ENCODE measurements at regions not wholly inside any gene's neighbourhood (a gene's known extent, or its start where the extent isn't known, plus 50 kb on each side); places are given as distances from the start of the nearest gene placed in this dataset.
A peak's percentile ranks its signal among the peaks of the same experiment; 100 is the strongest.

DNA sequence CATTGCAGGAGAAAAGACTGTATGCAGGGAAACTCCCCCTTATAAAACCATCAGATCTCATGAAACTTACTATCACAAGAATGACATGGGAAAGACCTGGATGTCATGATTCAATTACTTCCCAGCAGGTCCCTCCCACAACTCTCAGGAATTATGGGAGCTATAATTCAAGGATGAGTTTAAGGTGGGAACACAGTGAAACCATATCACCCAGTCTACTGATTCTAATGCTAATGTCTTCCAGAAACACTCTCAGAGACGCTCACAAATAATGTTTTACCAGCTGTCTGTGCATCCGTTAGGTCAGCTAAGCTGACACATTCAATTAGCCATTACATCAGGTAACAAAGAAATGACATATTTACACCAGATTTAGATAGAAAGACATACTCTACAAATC, 637.9 kb downstream of the NLGN4Y start:
- H2AFZ ChIP-seq (ENCODE audit: low read length, unreplicated experiment): no peak overlapping the region
- no peaks in the 10 kb centered on the region for H3K36me3 ChIP-seq (ENCODE audit: insufficient read depth, low read length)
- H3K79me2 ChIP-seq (ENCODE audit: control insufficient read depth, insufficient read depth, low read length, unreplicated experiment): no peaks in the 10 kb centered on the region
- H3K4me3 ChIP-seq (ENCODE audit: low read depth, low read length): no peak overlapping the region
- no peaks in the 10 kb centered on the region for H3K27me3 ChIP-seq (ENCODE audit: insufficient read depth, low read length)
- H3K4me1 ChIP-seq (ENCODE audit: control insufficient read depth, insufficient read depth, low read length, unreplicated experiment): no peaks in the 10 kb centered on the region
- no peak overlapping the region for H3K27ac ChIP-seq (ENCODE audit: low read depth, low read length)

DNA sequence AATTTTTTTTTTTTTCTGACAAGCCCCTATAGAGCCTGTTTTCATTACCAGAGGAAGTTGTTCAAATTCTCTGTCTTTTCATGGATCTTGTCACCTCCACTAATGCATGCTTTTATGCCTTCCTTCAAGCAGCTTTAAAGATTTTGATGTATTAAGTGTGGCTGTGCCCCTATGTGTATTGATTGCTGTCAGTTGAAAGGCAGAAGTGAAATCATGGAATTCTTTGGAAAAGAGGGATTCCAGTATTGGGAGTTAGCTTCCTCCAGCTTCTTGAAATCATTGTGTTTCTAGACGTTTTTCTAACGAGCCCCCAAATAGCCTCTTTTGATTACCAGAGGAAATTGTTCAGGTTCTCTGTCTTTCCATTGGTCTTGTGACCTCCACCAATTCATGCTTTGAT, 655.6 kb downstream of the NLGN4Y start:
- H3K27ac ChIP-seq (ENCODE audit: low read depth, low read length): no peak overlapping the region
- no peaks in the 10 kb centered on the region for H3K79me2 ChIP-seq (ENCODE audit: control insufficient read depth, insufficient read depth, low read length, unreplicated experiment)
- H3K4me1 ChIP-seq (ENCODE audit: control insufficient read depth, insufficient read depth, low read length, unreplicated experiment): no peaks in the 10 kb centered on the region
- H3K27me3 ChIP-seq (ENCODE audit: insufficient read depth, low read length): no peaks in the 10 kb centered on the region
- no peak overlapping the region for H3K4me3 ChIP-seq (ENCODE audit: low read depth, low read length)
- H3K36me3 ChIP-seq (ENCODE audit: insufficient read depth, low read length): no peaks in the 10 kb centered on the region
- no peak overlapping the region for H2AFZ ChIP-seq (ENCODE audit: low read length, unreplicated experiment)

DNA sequence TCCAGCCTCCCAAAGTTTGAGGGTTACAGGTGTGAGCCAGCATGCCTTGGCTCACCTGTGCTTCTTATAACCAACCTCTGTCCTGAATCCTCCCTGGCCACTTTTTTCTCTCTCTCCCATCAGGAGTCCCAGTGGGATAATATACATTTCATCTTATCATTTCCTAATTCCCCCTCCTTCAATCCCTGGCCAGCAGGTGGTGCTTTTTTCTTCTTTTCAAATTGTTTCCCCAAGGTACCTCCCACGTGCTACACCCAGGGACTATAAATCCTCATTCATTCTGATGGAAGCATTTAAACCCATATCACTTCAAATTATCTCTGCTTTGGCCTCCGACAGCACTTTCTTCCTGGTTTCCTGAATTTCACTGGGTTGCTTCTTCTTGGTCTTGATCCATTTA, 704.7 kb downstream of the NLGN4Y start:
- Histone ChIP-seq H2AFZ (ENCODE audit: low read length, unreplicated experiment) (no peak overlapping the region), H3K27ac (ENCODE audit: low read depth, low read length) (no peak overlapping the region), H3K27me3 (ENCODE audit: insufficient read depth, low read length) (no peaks in the 10 kb centered on the region), H3K79me2 (ENCODE audit: control insufficient read depth, insufficient read depth, low read length, unreplicated experiment) (no peaks in the 10 kb centered on the region), H3K4me1 (ENCODE audit: control insufficient read depth, insufficient read depth, low read length, unreplicated experiment) (no peaks in the 10 kb centered on the region), H3K36me3 (ENCODE audit: insufficient read depth, low read length) (no peaks in the 10 kb centered on the region), H3K4me3 (ENCODE audit: low read depth, low read length) (no peak overlapping the region)

DNA sequence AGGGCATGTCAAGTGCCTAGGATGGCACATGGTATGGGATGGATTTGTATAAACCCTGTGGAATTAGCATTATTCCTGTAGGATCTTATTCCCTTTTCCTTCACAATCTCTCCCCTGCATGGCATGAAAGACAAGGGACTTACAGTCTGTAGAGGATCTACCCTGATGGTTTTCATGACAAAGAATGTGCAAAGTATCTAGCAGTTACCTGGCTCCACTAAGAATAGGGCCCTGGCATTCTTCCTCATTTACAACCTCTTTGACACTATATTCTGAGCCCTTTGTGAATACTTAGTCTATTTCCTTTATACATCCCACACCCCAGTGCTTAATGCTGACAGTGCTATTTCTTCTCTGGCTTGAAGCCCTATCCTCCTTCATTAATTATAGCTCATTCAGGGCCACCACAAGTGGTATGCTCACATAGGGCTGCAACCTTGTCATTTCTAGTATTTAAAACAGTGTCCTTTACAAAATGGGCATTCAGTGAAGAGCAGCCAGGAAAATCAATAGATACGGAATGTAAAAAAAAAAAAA, 715.3 kb downstream of the NLGN4Y start:
- Histone ChIP-seq H2AFZ (ENCODE audit: low read length, unreplicated experiment) (no peak overlapping the region), H3K36me3 (ENCODE audit: insufficient read depth, low read length) (no peaks in the 10 kb centered on the region), H3K27ac (ENCODE audit: low read depth, low read length) (no peak overlapping the region), H3K27me3 (ENCODE audit: insufficient read depth, low read length) (no peaks in the 10 kb centered on the region), H3K4me1 (ENCODE audit: control insufficient read depth, insufficient read depth, low read length, unreplicated experiment) (no peaks in the 10 kb centered on the region), H3K4me3 (ENCODE audit: low read depth, low read length) (no peak overlapping the region), H3K79me2 (ENCODE audit: control insufficient read depth, insufficient read depth, low read length, unreplicated experiment) (no peaks in the 10 kb centered on the region)

DNA sequence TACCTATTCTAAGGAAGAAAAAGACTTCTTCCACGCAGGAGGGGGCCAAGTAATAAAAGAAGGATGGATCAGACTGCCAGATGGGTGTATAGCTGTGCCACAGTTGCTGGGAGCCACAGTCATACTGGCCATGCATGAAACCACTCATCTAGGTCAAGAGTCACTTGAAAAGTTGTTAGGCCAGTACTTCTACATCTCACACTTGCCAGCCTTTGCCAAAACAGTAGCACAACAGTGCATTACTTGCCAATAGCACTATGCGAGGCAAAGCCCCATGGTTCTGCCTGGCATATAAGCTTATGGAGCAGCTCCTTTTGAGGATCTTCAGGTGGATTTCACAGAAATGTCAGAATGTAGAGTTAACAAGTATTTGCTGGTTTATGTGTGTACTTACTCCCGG, 735.0 kb downstream of the NLGN4Y start:
- Histone ChIP-seq H3K27me3 (ENCODE audit: insufficient read depth, low read length) (no peaks in the 10 kb centered on the region), H3K27ac (ENCODE audit: low read depth, low read length) (no peak overlapping the region)

DNA sequence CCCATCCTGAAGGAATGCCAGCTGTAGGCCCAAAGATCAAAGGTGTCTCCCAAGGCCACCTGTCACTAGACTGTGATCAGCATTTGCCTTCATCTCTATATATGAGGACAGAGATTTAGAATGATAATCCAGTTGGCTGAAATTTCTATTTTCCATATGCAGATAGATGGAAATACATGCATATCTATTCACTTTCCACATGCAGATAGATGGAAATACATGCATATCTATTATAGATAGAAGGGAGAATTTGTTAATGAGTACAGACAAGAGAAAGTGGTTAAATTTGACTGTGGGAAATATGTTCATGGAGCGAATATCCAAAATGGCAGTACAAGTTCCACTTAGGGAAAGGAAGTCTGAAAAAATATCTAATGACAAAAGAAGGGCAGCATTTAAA, 762.2 kb downstream of the NLGN4Y start:
- Histone ChIP-seq H3K27ac (ENCODE audit: low read depth, low read length) (no peak overlapping the region), H3K27me3 (ENCODE audit: insufficient read depth, low read length) (no peaks in the 10 kb centered on the region), H3K79me2 (ENCODE audit: control insufficient read depth, insufficient read depth, low read length, unreplicated experiment) (no peaks in the 10 kb centered on the region), H2AFZ (ENCODE audit: low read length, unreplicated experiment) (no peak overlapping the region), H3K4me1 (ENCODE audit: control insufficient read depth, insufficient read depth, low read length, unreplicated experiment) (no peaks in the 10 kb centered on the region), H3K36me3 (ENCODE audit: insufficient read depth, low read length) (no peaks in the 10 kb centered on the region), H3K4me3 (ENCODE audit: low read depth, low read length) (no peak overlapping the region)

More for the DNA sequence above, 735.0 kb downstream of the NLGN4Y start:
- Histone ChIP-seq H3K4me3 (ENCODE audit: low read depth, low read length) (no peak overlapping the region), H3K36me3 (ENCODE audit: insufficient read depth, low read length) (no peaks in the 10 kb centered on the region), H2AFZ (ENCODE audit: low read length, unreplicated experiment) (no peak overlapping the region), H3K79me2 (ENCODE audit: control insufficient read depth, insufficient read depth, low read length, unreplicated experiment) (no peaks in the 10 kb centered on the region), H3K4me1 (ENCODE audit: control insufficient read depth, insufficient read depth, low read length, unreplicated experiment) (no peaks in the 10 kb centered on the region)

DNA sequence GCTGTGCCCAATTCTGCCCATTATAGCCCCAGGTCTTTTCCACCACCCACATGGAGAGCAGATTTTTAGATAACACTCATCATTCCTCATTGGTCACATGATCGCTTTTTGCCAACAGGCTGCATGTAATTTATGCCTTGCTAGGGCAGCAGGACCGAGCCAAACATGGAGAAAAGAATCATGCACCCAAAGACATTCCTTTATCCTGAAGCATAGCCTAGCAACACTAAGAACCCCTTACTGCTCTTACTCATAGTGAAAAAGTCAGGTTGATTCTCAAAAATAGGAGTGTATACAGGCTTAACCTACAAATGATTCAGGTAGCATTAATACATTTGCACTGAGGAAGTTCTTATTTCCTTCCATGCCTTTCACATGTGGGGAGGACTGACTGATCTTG, 765.5 kb downstream of the NLGN4Y start:
- H3K4me1 ChIP-seq (ENCODE audit: control insufficient read depth, insufficient read depth, low read length, unreplicated experiment): no peaks in the 10 kb centered on the region
- no peak overlapping the region for H3K27ac ChIP-seq (ENCODE audit: low read depth, low read length)
- no peak overlapping the region for H3K4me3 ChIP-seq (ENCODE audit: low read depth, low read length)
- no peaks in the 10 kb centered on the region for H3K79me2 ChIP-seq (ENCODE audit: control insufficient read depth, insufficient read depth, low read length, unreplicated experiment)
- no peak overlapping the region for H2AFZ ChIP-seq (ENCODE audit: low read length, unreplicated experiment)
- H3K27me3 ChIP-seq (ENCODE audit: insufficient read depth, low read length): no peaks in the 10 kb centered on the region
- no peaks in the 10 kb centered on the region for H3K36me3 ChIP-seq (ENCODE audit: insufficient read depth, low read length)

DNA sequence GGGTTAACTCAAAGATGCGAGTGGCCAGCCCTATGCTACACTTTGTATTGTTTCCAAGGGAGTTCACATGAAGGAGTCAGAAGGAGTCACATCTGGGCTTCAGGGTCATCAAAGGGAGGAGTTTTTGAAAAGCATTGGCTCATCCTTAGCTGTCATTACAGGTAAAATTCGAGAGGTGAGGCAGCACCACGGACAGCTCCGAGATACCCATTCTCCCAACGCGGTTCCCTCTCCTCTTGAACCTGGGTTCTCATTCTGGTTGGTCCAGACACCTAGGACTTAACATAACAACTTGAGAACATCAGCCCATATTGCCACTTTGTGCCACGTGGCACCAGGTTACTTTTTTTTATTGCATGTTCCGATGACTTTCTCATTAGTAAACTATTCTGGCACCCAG, 768.6 kb downstream of the NLGN4Y start:
- no peak overlapping the region for H3K4me3 ChIP-seq (ENCODE audit: low read depth, low read length)
- no peak overlapping the region for H3K27ac ChIP-seq (ENCODE audit: low read depth, low read length)
- no peaks in the 10 kb centered on the region for H3K27me3 ChIP-seq (ENCODE audit: insufficient read depth, low read length)
- H3K36me3 ChIP-seq (ENCODE audit: insufficient read depth, low read length): no peaks in the 10 kb centered on the region
- no peaks in the 10 kb centered on the region for H3K4me1 ChIP-seq (ENCODE audit: control insufficient read depth, insufficient read depth, low read length, unreplicated experiment)
- H2AFZ ChIP-seq (ENCODE audit: low read length, unreplicated experiment): no peak overlapping the region
- no peaks in the 10 kb centered on the region for H3K79me2 ChIP-seq (ENCODE audit: control insufficient read depth, insufficient read depth, low read length, unreplicated experiment)

DNA sequence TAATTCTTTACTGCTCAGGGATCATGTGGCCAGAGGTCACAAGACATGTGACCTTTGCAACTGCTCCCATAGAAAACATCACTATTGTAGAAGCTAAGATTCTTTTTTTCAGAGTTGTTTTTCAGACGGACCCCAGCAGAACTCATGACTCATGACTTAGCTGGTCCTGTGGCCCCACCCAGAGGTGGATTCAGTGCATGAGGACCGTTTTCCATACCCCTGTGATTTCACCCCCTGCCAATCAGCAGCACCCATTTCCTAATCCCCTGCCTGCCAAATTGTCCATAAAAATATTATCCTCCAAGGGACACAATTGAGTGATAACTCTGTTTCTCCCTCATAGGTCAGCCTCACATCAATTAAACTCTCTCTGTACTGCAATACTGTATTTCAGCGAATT, 777.5 kb downstream of the NLGN4Y start:
- H3K4me3 ChIP-seq (ENCODE audit: low read depth, low read length): no peak overlapping the region
- H3K27ac ChIP-seq (ENCODE audit: low read depth, low read length): no peak overlapping the region
- H3K79me2 ChIP-seq (ENCODE audit: control insufficient read depth, insufficient read depth, low read length, unreplicated experiment): no peaks in the 10 kb centered on the region
- no peak overlapping the region for H2AFZ ChIP-seq (ENCODE audit: low read length, unreplicated experiment)
- no peaks in the 10 kb centered on the region for H3K4me1 ChIP-seq (ENCODE audit: control insufficient read depth, insufficient read depth, low read length, unreplicated experiment)
- H3K27me3 ChIP-seq (ENCODE audit: insufficient read depth, low read length): no peaks in the 10 kb centered on the region
- H3K36me3 ChIP-seq (ENCODE audit: insufficient read depth, low read length): no peaks in the 10 kb centered on the region

DNA sequence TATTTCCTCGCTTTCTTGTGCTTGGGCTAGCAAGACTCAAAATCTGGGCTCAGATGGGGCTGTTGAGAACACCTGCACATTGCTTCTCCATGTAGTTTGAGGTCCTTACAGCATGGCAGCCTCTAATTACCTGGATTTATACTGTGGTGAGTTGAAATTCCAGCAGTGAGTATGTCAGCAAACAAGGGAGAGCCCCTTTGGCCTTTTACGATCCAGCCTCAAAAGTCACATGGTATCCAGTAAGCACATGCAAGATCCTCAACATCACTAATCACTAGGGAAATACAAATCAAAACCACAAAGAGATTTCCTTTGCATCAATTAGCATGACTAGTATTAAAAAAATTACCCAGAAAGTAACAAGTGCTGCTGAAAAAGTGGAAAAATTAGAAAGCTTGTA, 787.8 kb downstream of the NLGN4Y start:
- Histone ChIP-seq H3K27me3 (ENCODE audit: insufficient read depth, low read length) (no peaks in the 10 kb centered on the region), H3K79me2 (ENCODE audit: control insufficient read depth, insufficient read depth, low read length, unreplicated experiment) (no peaks in the 10 kb centered on the region), H3K4me3 (ENCODE audit: low read depth, low read length) (no peak overlapping the region), H3K27ac (ENCODE audit: low read depth, low read length) (no peak overlapping the region), H2AFZ (ENCODE audit: low read length, unreplicated experiment) (no peak overlapping the region), H3K4me1 (ENCODE audit: control insufficient read depth, insufficient read depth, low read length, unreplicated experiment) (no peaks in the 10 kb centered on the region), H3K36me3 (ENCODE audit: insufficient read depth, low read length) (no peaks in the 10 kb centered on the region)

DNA sequence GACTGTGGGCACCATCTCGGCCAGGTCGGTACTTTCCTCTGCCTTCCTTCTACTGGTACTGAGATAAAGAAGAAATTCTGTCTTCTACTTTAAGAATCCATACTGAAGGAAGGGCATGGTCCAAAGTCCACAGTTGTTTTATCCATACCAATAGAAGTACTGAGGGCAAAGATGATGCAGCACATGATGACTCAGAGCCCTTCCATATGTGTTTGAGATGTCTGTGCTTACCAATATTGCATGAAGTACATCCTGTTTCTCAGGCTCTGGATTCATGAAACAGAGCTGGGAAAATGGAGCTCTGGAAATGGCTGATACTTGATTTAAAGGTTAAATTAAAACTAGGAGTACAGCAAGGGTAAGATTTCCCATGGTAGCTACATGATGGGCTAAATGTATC, 799.9 kb downstream of the NLGN4Y start:
- Histone ChIP-seq H3K79me2 (ENCODE audit: control insufficient read depth, insufficient read depth, low read length, unreplicated experiment) (no peaks in the 10 kb centered on the region), H3K4me3 (ENCODE audit: low read depth, low read length) (no peak overlapping the region), H3K27me3 (ENCODE audit: insufficient read depth, low read length) (no peaks in the 10 kb centered on the region), H3K27ac (ENCODE audit: low read depth, low read length) (peak overlapping the region; percentile 45), H2AFZ (ENCODE audit: low read length, unreplicated experiment) (no peak overlapping the region), H3K4me1 (ENCODE audit: control insufficient read depth, insufficient read depth, low read length, unreplicated experiment) (peaks cover 7% of the 10 kb centered on the region), H3K36me3 (ENCODE audit: insufficient read depth, low read length) (no peaks in the 10 kb centered on the region)
